Trophoblast cell (in vitro differentiated cells and primary cell): ENCODE measurements at regions not wholly inside any gene's neighbourhood (a gene's known extent, or its start where the extent isn't known, plus 50 kb on each side); places are given as distances from the start of the nearest gene placed in this dataset.

ENCODE experiments used
- DNase-seq, 2 donors: peaks; one replicate each; pipeline ENCODE4 v3.0.0-alpha.2; 2016
- H2AFZ ChIP-seq: 2 replicates; pipeline ENCODE4 v1.6.1; 2013; ENCODE audit warnings: low read length, moderate library complexity, mild to moderate bottlenecking; ENCODE audit not compliant: insufficient read depth, poor library complexity
- H2AK5ac ChIP-seq: 2 replicates; pipeline ENCODE4 v1.6.1; 2013; ENCODE audit warnings: mild to moderate bottlenecking, low read length
- H2BK120ac ChIP-seq: 2 replicates; pipeline ENCODE4 v1.6.1; 2013; ENCODE audit warnings: low read length, mild to moderate bottlenecking, moderate library complexity; ENCODE audit not compliant: insufficient read depth, poor library complexity
- H2BK12ac ChIP-seq: 2 replicates; pipeline ENCODE4 v1.6.1; 2013; ENCODE audit warnings: mild to moderate bottlenecking, low read length, moderate library complexity
- H2BK5ac ChIP-seq: 2 replicates; pipeline ENCODE4 v1.6.1; 2013; ENCODE audit warnings: low read length, low read depth, moderate library complexity, mild to moderate bottlenecking; ENCODE audit not compliant: poor library complexity
- H3K14ac ChIP-seq: 2 replicates; pipeline ENCODE4 v1.6.1; 2013; ENCODE audit warnings: mild to moderate bottlenecking, low read length
- H3K18ac ChIP-seq: 2 replicates; pipeline ENCODE4 v1.6.1; 2013; ENCODE audit warnings: mild to moderate bottlenecking, low read length
- H3K23ac ChIP-seq: 2 replicates; pipeline ENCODE4 v1.6.1; 2013; ENCODE audit warnings: low read length
- H3K27ac ChIP-seq: 2 replicates; pipeline ENCODE4 v1.5.1; 2013; ENCODE audit warnings: low read depth, mild to moderate bottlenecking, inconsistent platforms, low read length, moderate library complexity
- H3K27me3 ChIP-seq: 2 replicates; pipeline ENCODE4 v1.6.1; 2013; ENCODE audit warnings: inconsistent platforms, mild to moderate bottlenecking, low read length, moderate library complexity; ENCODE audit not compliant: insufficient read depth
- H3K36me3 ChIP-seq, 2 experiments: 1 replicate in 1 of 2; 2 replicates in 1 of 2; pipeline ENCODE4 v1.6.1; 2013; ENCODE audit warnings: low read length in 2 of 2, mild to moderate bottlenecking in 2 of 2, moderate library complexity in 1 of 2; ENCODE audit not compliant: insufficient read depth in 2 of 2, control insufficient read depth in 1 of 2
- H3K4ac ChIP-seq: 2 replicates; pipeline ENCODE4 v1.6.1; 2013; ENCODE audit warnings: low read depth, mild to moderate bottlenecking, low read length, moderate library complexity
- H3K4me1 ChIP-seq, 2 experiments: 1 replicate in 1 of 2; 2 replicates in 1 of 2; pipeline ENCODE4 v1.6.1; 2013; ENCODE audit warnings: low read length in 2 of 2, mild to moderate bottlenecking in 2 of 2, moderate library complexity in 1 of 2; ENCODE audit not compliant: insufficient read depth in 2 of 2, control insufficient read depth in 1 of 2
- H3K4me2 ChIP-seq: 2 replicates; pipeline ENCODE4 v1.6.1; 2013; ENCODE audit warnings: inconsistent platforms, mild to moderate bottlenecking, low read length, moderate library complexity
- H3K4me3 ChIP-seq: 2 replicates; pipeline ENCODE4 v1.5.1; 2013; ENCODE audit warnings: mild to moderate bottlenecking, low read depth, low read length, inconsistent platforms
- H3K79me1 ChIP-seq: one replicate; pipeline ENCODE4 v1.6.1; 2013; ENCODE audit warnings: low read length
- H3K79me2 ChIP-seq: 2 replicates; pipeline ENCODE4 v1.6.1; 2013; ENCODE audit warnings: low read length, mild to moderate bottlenecking; ENCODE audit not compliant: control insufficient read depth, insufficient read depth, poor library complexity
- H3K9ac ChIP-seq: 2 replicates; pipeline ENCODE4 v1.6.1; 2013; ENCODE audit warnings: mild to moderate bottlenecking, low read length
- H3K9me3 ChIP-seq: 2 replicates; pipeline ENCODE4 v1.6.1; 2013; ENCODE audit warnings: low read depth, mild to moderate bottlenecking, control low read depth, inconsistent platforms, low read length; ENCODE audit not compliant: insufficient read depth
- H4K12ac ChIP-seq: 2 replicates; pipeline ENCODE4 v1.6.1; 2013; ENCODE audit warnings: low read depth, mild to moderate bottlenecking, low read length, moderate library complexity
- H4K8ac ChIP-seq: 2 replicates; pipeline ENCODE4 v1.6.1; 2013; ENCODE audit warnings: low read depth, mild to moderate bottlenecking, low read length, moderate library complexity
- H4K91ac ChIP-seq: one replicate; pipeline ENCODE4 v1.6.1; 2013; ENCODE audit warnings: low read depth, mild to moderate bottlenecking, low read length, moderate library complexity
- whole genome bisulfite sequencing: extraction: QIAGEN DNeasy Blood & Tissue Kit; methylation state at CpG from one replicate; pipeline ENCODE4 v1.1.7; 2013; ENCODE audit warnings: missing lambda C conversion rate; ENCODE audit not compliant: insufficient read length, insufficient coverage; ENCODE audit errors: extremely low coverage; 5-methylcytosine and 5-hydroxymethylcytosine counted together

DNA sequence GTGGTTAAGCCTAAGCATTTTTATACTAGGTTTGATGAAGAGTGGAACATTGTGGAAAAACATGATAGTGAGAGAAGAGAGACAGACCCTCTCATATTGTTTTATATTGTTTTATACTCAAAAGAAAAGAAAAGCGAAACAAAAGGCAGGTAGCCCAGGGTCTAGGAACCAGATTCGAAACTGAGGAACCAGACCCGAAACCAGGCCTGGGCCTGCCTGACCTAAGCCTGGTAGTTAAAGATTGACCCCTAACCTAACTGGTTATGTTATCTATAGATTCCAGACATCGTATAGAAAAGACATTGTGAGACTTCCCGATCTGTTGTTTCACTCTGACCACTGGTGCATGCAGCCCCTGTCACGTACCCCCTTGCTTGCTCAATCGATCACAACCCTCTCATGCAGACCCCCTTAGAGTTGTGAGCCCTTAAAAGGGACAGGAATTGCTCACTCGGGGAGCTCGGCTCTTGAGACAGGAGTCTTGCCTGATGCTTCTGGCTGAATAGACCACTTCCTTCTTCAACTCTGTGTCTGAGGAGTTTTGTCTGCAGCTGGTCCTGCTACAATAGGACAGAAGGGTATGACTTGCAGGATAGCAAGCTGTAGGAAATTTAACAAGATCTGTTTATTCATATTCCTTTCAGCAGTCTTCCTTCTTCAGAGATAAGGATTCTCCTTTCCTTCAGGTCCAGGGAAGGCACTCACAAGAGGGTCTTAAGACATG lies 147.1 kb upstream of the PLEKHA5 start:
- Histone ChIP-seq H3K4me2 (no peak overlapping the region), H4K12ac (peak overlapping the region; percentile 59)

DNA sequence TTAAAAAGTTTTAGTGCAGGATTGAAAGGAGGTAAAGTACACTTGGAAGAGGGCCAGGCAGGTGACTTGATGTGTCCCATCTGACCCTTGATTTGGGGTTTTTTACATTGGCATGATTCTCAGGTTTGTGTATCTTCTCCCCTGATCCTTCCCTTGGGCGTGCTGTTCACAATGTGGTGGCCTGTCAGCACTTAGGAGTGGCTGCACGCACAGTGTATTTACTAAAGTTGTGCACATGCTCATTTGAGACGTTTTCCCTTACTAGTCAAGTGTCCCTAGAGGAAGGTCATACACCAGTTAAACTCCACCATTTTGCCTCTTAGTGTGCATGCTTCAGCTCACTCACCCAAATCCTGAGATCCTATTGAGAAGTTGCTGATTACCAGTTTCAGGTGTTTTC lies 145.7 kb upstream of the PLEKHA5 start:
- no peaks in the 10 kb centered on the region for H3K79me2 ChIP-seq
- no peak overlapping the region for H3K18ac ChIP-seq
- no peak overlapping the region for H3K27ac ChIP-seq
- peaks cover 1% of the 10 kb centered on the region for H3K9me3 ChIP-seq
- H3K23ac ChIP-seq: no peak overlapping the region
- H2BK120ac ChIP-seq: no peak overlapping the region
- no peak overlapping the region for H3K4me3 ChIP-seq
- DNase-seq: no peak
- H2BK12ac ChIP-seq: no peak overlapping the region
- no peak overlapping the region for H2AK5ac ChIP-seq
- peaks cover 4% of the 10 kb centered on the region in 2 experiments for H3K4me1 ChIP-seq
- H3K27me3 ChIP-seq: no peaks in the 10 kb centered on the region
- H3K14ac ChIP-seq: no peak overlapping the region
- no peak overlapping the region for H3K4me2 ChIP-seq
- no peak overlapping the region for H2BK5ac ChIP-seq
- no peak overlapping the region for H4K91ac ChIP-seq
- H4K8ac ChIP-seq: no peak overlapping the region
- no peaks in the 10 kb centered on the region for H3K36me3 ChIP-seq
- no peak overlapping the region for H4K12ac ChIP-seq
- H3K79me1 ChIP-seq: peaks cover 8% of the 10 kb centered on the region
- no peak overlapping the region for H2AFZ ChIP-seq
- no CpG with 5 or more reads among the region's 3 CpGs for WGBS
- no peak overlapping the region for H3K9ac ChIP-seq
- H3K4ac ChIP-seq: no peak overlapping the region

More for the DNA sequence above, 147.1 kb upstream of the PLEKHA5 start:
- H3K36me3 ChIP-seq: no peaks in the 10 kb centered on the region
- no peak overlapping the region for H3K23ac ChIP-seq
- no peak overlapping the region for H3K4me3 ChIP-seq
- H3K14ac ChIP-seq: no peak overlapping the region
- H3K27ac ChIP-seq: no peak overlapping the region
- no peak overlapping the region for H2AFZ ChIP-seq
- no peaks in the 10 kb centered on the region for H3K27me3 ChIP-seq
- peak overlapping the region; percentile 17 for H2BK12ac ChIP-seq
- no CpG with 5 or more reads among the region's 9 CpGs for WGBS
- no peak overlapping the region for H4K8ac ChIP-seq
- H3K4ac ChIP-seq: no peak overlapping the region
- peaks cover 4% of the 10 kb centered on the region in 2 experiments for H3K4me1 ChIP-seq
- DNase-seq: no peak
- peak overlapping the region; percentile 17 for H4K91ac ChIP-seq
- H2BK120ac ChIP-seq: no peak overlapping the region
- peaks cover 11% of the 10 kb centered on the region for H3K79me1 ChIP-seq
- no peak overlapping the region for H3K9ac ChIP-seq
- H3K9me3 ChIP-seq: peaks cover 1% of the 10 kb centered on the region
- no peaks in the 10 kb centered on the region for H3K79me2 ChIP-seq
- no peak overlapping the region for H2BK5ac ChIP-seq
- H2AK5ac ChIP-seq: no peak overlapping the region
- H3K18ac ChIP-seq: no peak overlapping the region

DNA sequence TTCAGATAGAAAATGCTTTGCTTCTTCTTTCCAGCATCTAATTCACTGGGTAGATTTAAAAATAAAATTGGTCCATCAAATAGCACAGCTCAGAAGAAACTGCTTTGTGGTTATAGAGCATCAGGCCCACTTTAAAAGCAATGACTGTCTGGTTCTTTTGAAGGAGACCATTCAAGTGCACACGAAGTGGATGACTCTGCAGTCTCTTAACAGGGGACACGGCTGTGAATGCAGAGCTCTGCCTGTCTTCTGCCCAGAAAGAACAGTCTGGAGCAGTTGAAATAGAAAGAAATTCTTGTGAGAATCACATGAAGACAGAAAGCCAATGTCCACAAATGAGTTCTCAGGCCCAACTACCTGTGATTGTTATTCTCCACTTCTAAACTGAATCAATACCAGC lies 138.7 kb upstream of the PLEKHA5 start:
- H3K9ac ChIP-seq: no peak overlapping the region
- H2AFZ ChIP-seq: no peak overlapping the region
- no peak overlapping the region for H2BK5ac ChIP-seq
- H3K9me3 ChIP-seq: no peaks in the 10 kb centered on the region
- H3K4me2 ChIP-seq: no peak overlapping the region
- no CpG with 5 or more reads among the region's 2 CpGs for WGBS
- DNase-seq: no peak
- no peak overlapping the region for H2AK5ac ChIP-seq
- H3K4me3 ChIP-seq: no peak overlapping the region
- no peaks in the 10 kb centered on the region for H3K79me2 ChIP-seq
- H3K18ac ChIP-seq: no peak overlapping the region
- H3K36me3 ChIP-seq: no peaks in the 10 kb centered on the region
- H4K12ac ChIP-seq: no peak overlapping the region
- H3K27me3 ChIP-seq: no peaks in the 10 kb centered on the region
- no peak overlapping the region for H2BK12ac ChIP-seq
- H3K23ac ChIP-seq: no peak overlapping the region
- no peak overlapping the region for H3K14ac ChIP-seq
- no peak overlapping the region for H3K4ac ChIP-seq
- H2BK120ac ChIP-seq: no peak overlapping the region
- no peak overlapping the region for H4K8ac ChIP-seq
- peak overlapping the region; percentile 64 for H3K27ac ChIP-seq
- H3K4me1 ChIP-seq: no peaks in the 10 kb centered on the region
- H3K79me1 ChIP-seq: peaks cover 1% of the 10 kb centered on the region
- no peak overlapping the region for H4K91ac ChIP-seq

DNA sequence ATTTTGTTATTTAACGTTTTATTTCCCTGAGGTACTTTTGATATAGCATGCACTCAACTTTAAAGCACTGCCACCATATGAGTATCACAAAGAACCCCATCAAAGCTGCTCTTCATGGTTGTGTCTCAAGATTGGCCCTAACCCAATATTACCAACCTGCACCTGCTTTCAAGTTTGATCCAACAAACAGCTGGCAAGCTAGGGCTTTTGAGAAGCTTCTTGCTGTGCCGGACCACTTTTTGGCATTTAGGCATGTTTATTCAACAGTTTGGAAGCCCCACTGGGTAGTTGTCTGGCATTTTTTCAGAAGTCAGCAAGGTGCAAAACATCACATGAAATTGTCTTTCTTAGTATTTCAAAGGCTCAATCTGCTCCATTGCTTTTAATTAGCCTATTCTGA lies 137.2 kb upstream of the PLEKHA5 start:
- Histone ChIP-seq H3K36me3 (no peaks in the 10 kb centered on the region), H3K4me2 (no peak overlapping the region), H3K27ac (no peak overlapping the region), H4K8ac (no peak overlapping the region), H3K9ac (no peak overlapping the region), H3K4me1 (peaks cover 0 to under 1% of the 10 kb centered on the region in 2 experiments), H2AK5ac (no peak overlapping the region), H3K4ac (no peak overlapping the region), H4K12ac (no peak overlapping the region), H3K79me2 (no peaks in the 10 kb centered on the region), H3K79me1 (peaks cover 2% of the 10 kb centered on the region), H3K18ac (no peak overlapping the region), H3K23ac (no peak overlapping the region), H2BK12ac (peak overlapping the region; percentile 23), H3K4me3 (no peak overlapping the region), H2BK5ac (no peak overlapping the region), H3K27me3 (no peaks in the 10 kb centered on the region), H3K14ac (no peak overlapping the region), H2BK120ac (peak overlapping the region; percentile 2), H4K91ac (peak overlapping the region; percentile 68), H3K9me3 (no peaks in the 10 kb centered on the region), H2AFZ (no peak overlapping the region)
- DNase-seq: no peak
- WGBS: no CpG with 5 or more reads among the region's 2 CpGs
